Nephron (organoid): ENCODE measurements at regions not wholly inside any gene's neighbourhood (a gene's known extent, or its start where the extent isn't known, plus 50 kb on each side); places are given as distances from the start of the nearest gene placed in this dataset.
A peak's percentile ranks its signal among the peaks of the same experiment; 100 is the strongest.

Experiments
- H3K27ac Mint-ChIP-seq, 3 experiments: 2 replicates each; pipeline ENCODE4 v1.8.0; 2020; ENCODE audit warnings: mixed read lengths in 3 of 3, mild to moderate bottlenecking in 2 of 3, moderate library complexity in 1 of 3
- H3K27me3 Mint-ChIP-seq: 2 replicates; pipeline ENCODE4 v1.8.0; 2021; ENCODE audit warnings: low read depth, mild to moderate bottlenecking, moderate library complexity, mixed read lengths
- H3K36me3 Mint-ChIP-seq: 2 replicates; pipeline ENCODE4 v1.8.0; 2020; ENCODE audit warnings: low read depth, mixed read lengths
- H3K4me1 Mint-ChIP-seq: 2 replicates; pipeline ENCODE4 v1.8.0; 2020; ENCODE audit warnings: mixed read lengths
- H3K4me3 Mint-ChIP-seq, 3 experiments: 2 replicates each; pipeline ENCODE4 v1.8.0; 2020; ENCODE audit warnings: mild to moderate bottlenecking in 3 of 3, mixed read lengths in 3 of 3, moderate library complexity in 2 of 3
- H3K9me3 Mint-ChIP-seq: 2 replicates; pipeline ENCODE4 v1.8.0; 2020; ENCODE audit warnings: mixed read lengths
- CTCF ChIP-seq, 3 experiments: fragments of 200-600 bp; sonication (generic); IDR thresholded peaks; one replicate each; pipeline ENCODE4 v1.5.0; 2021; ENCODE audit warnings: antibody characterized with exemption in 3 of 3; ENCODE audit not compliant: unreplicated experiment in 3 of 3

DNA sequence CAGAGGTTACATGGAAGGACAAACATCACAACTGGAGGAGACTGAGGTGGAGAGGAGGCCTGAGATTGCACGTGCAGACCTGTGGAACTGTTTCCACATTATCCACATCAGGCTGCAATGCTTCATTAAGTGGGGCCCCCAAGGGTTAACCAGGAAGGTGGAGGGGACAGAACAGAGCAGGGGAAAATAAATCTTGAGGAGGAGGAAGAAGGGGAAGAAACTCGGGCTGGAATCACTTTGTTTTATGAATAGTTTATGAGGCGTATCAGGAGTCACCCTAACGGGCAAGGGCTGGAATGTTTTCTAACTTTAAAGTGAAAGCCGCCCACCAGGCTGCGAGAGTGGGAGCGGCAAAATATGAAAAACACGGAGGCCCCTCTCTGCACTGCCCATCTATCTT is 154.9 kb downstream of the WNT5A start:
- Mint-ChIP-seq H3K36me3 (no peaks in the 10 kb centered on the region), H3K27ac (peak overlapping the region; percentile 38 to 80 (median 74))
- no peak for TF ChIP-seq CTCF (IDR thresholded peaks at IDR 0.05; ENCODE audit: unreplicated experiment in 3 of 3)

GRCh38 chr3:55331524-55331923 is 155.6 kb downstream of the WNT5A start:
- Mint-ChIP-seq H3K4me1 (peaks cover 47% of the 10 kb centered on the region), H3K4me3 (no peak overlapping the region), H3K27me3 (peaks cover 4% of the 10 kb centered on the region), H3K9me3 (no peaks in the 10 kb centered on the region), H3K36me3 (no peaks in the 10 kb centered on the region), H3K27ac (peak overlapping the region in 2 of 3 experiments; percentile 38 to 80)
- TF ChIP-seq CTCF (IDR thresholded peaks at IDR 0.05; ENCODE audit: unreplicated experiment in 3 of 3), result no peak

More for the DNA sequence above, 154.9 kb downstream of the WNT5A start:
- H3K4me1 Mint-ChIP-seq, result peaks cover 45% of the 10 kb centered on the region
- H3K9me3 Mint-ChIP-seq, result no peaks in the 10 kb centered on the region
- peak overlapping the region in 1 of 3 experiments; percentile 26 for H3K4me3 Mint-ChIP-seq
- H3K27me3 Mint-ChIP-seq, result peaks cover 4% of the 10 kb centered on the region

GRCh38 chr3:55330756-55331155 is 156.3 kb downstream of the WNT5A start:
- H3K4me3 Mint-ChIP-seq, result no peak overlapping the region
- H3K4me1 Mint-ChIP-seq, result peaks cover 47% of the 10 kb centered on the region
- H3K9me3 Mint-ChIP-seq, result no peaks in the 10 kb centered on the region
- TF ChIP-seq CTCF (IDR thresholded peaks at IDR 0.05; ENCODE audit: unreplicated experiment in 3 of 3), result no peak
- H3K36me3 Mint-ChIP-seq, result no peaks in the 10 kb centered on the region
- H3K27ac Mint-ChIP-seq, result peak overlapping the region; percentile 15 to 89 (median 89)
- peaks cover 4% of the 10 kb centered on the region for H3K27me3 Mint-ChIP-seq

GRCh38 chr3:55330355-55330754 is 156.8 kb downstream of the WNT5A start:
- Mint-ChIP-seq H3K36me3 (no peaks in the 10 kb centered on the region), H3K27ac (peak overlapping the region; percentile 15 to 89 (median 89)), H3K27me3 (peaks cover 4% of the 10 kb centered on the region), H3K4me1 (peaks cover 47% of the 10 kb centered on the region), H3K9me3 (no peaks in the 10 kb centered on the region), H3K4me3 (no peak overlapping the region)
- no peak for TF ChIP-seq CTCF (IDR thresholded peaks at IDR 0.05; ENCODE audit: unreplicated experiment in 3 of 3)

- Mint-ChIP-seq H3K27me3 (peaks cover 4% of the 10 kb centered on the region), H3K4me1 (peaks cover 47% of the 10 kb centered on the region), H3K27ac (peak overlapping the region; percentile 15 to 89 (median 89)), H3K36me3 (no peaks in the 10 kb centered on the region), H3K4me3 (no peak overlapping the region), H3K9me3 (no peaks in the 10 kb centered on the region)
- no peak for TF ChIP-seq CTCF (IDR thresholded peaks at IDR 0.05; ENCODE audit: unreplicated experiment in 3 of 3)
These were observed 157.3 kb downstream of the WNT5A start for GRCh38 chr3:55329849-55330248.

- Mint-ChIP-seq H3K36me3 (no peaks in the 10 kb centered on the region), H3K27me3 (peaks cover under 1% of the 10 kb centered on the region), H3K27ac (no peak overlapping the region), H3K4me3 (no peak overlapping the region), H3K9me3 (no peaks in the 10 kb centered on the region), H3K4me1 (peaks cover 41% of the 10 kb centered on the region)
- TF ChIP-seq CTCF (IDR thresholded peaks at IDR 0.05; ENCODE audit: unreplicated experiment in 3 of 3), result no peak
These were observed 159.8 kb downstream of the WNT5A start for GRCh38 chr3:55327131-55327920.
